ENCODE measurements at regions not wholly inside any gene's neighbourhood (a gene's known extent, or its start where the extent isn't known, plus 50 kb on each side); places are given as distances from the start of the nearest gene placed in this dataset.
A peak's percentile ranks its signal among the peaks of the same experiment; 100 is the strongest.

- no peak for TF ChIP-seq CTCF (IDR thresholded peaks at IDR 0.05; ENCODE audit: low read depth, low read length)
- Histone ChIP-seq H3K9me3 (ENCODE audit: low read depth) (no peaks in the 10 kb centered on the region), H3K27me3 (no peaks in the 10 kb centered on the region)
Observed at GRCh38 chr3:152019508-152019907, 146.1 kb downstream of the SUCNR1 start.

GRCh38 chr3:152021951-152022461 lies 148.6 kb downstream of the SUCNR1 start:
- no peaks in the 10 kb centered on the region for H3K9me3 ChIP-seq (ENCODE audit: low read depth)
- no peak overlapping the region for H3K4me3 ChIP-seq
- H3K36me3 ChIP-seq: no peaks in the 10 kb centered on the region
- no peak overlapping the region for H3K27ac ChIP-seq
- H3K4me1 ChIP-seq (ENCODE audit: low read depth): no peaks in the 10 kb centered on the region
- no peaks in the 10 kb centered on the region for H3K27me3 ChIP-seq
- no peak for TF ChIP-seq CTCF (IDR thresholded peaks at IDR 0.05; ENCODE audit: low read depth, low read length)
- DNase-seq (ENCODE audit: low read depth in 1 of 2, low spot score in 1 of 2): peak in 1 of 2 donors; percentile 53

More at GRCh38 chr3:152019508-152019907, 146.1 kb downstream of the SUCNR1 start:
- DNase-seq (ENCODE audit: low read depth in 1 of 2, low spot score in 1 of 2): no peak
- Histone ChIP-seq H3K4me3 (no peak overlapping the region), H3K36me3 (no peaks in the 10 kb centered on the region), H3K27ac (no peak overlapping the region), H3K4me1 (ENCODE audit: low read depth) (no peaks in the 10 kb centered on the region)

- H3K27me3 ChIP-seq: no peaks in the 10 kb centered on the region
- TF ChIP-seq CTCF (IDR thresholded peaks at IDR 0.05; ENCODE audit: low read depth, low read length): peak; percentile 39
- H3K4me3 ChIP-seq: no peak overlapping the region
- H3K36me3 ChIP-seq: no peaks in the 10 kb centered on the region
- no peaks in the 10 kb centered on the region for H3K4me1 ChIP-seq (ENCODE audit: low read depth)
- DNase-seq (ENCODE audit: low read depth in 1 of 2, low spot score in 1 of 2): peak in 1 of 2 donors; percentile 80
- H3K27ac ChIP-seq: no peak overlapping the region
- no peaks in the 10 kb centered on the region for H3K9me3 ChIP-seq (ENCODE audit: low read depth)
Observed at GRCh38 chr3:152026033-152026556, 152.7 kb downstream of the SUCNR1 start.

GRCh38 chr3:152030320-152030719 lies 156.9 kb downstream of the SUCNR1 start:
- H3K27ac ChIP-seq: no peak overlapping the region
- DNase-seq (ENCODE audit: low read depth in 1 of 2, low spot score in 1 of 2): no peak
- H3K36me3 ChIP-seq: no peaks in the 10 kb centered on the region
- H3K4me1 ChIP-seq (ENCODE audit: low read depth): no peaks in the 10 kb centered on the region
- H3K9me3 ChIP-seq (ENCODE audit: low read depth): no peaks in the 10 kb centered on the region
- H3K27me3 ChIP-seq: no peaks in the 10 kb centered on the region
- no peak for TF ChIP-seq CTCF (IDR thresholded peaks at IDR 0.05; ENCODE audit: low read depth, low read length)
- no peak overlapping the region for H3K4me3 ChIP-seq

- Histone ChIP-seq H3K36me3 (no peaks in the 10 kb centered on the region), H3K4me1 (ENCODE audit: low read depth) (no peaks in the 10 kb centered on the region), H3K9me3 (ENCODE audit: low read depth) (no peaks in the 10 kb centered on the region), H3K4me3 (no peak overlapping the region), H3K27ac (no peak overlapping the region), H3K27me3 (no peaks in the 10 kb centered on the region)
- DNase-seq (ENCODE audit: low read depth in 1 of 2, low spot score in 1 of 2): no peak
- TF ChIP-seq CTCF (IDR thresholded peaks at IDR 0.05; ENCODE audit: low read depth, low read length): no peak
Observed at GRCh38 chr3:152031321-152031720, 157.9 kb downstream of the SUCNR1 start.

Data from cardiac muscle cell (in vitro differentiated cells and primary cell).